Esophagus squamous epithelium (tissue), 4 donors: ENCODE measurements at regions not wholly inside any gene's neighbourhood (a gene's known extent, or its start where the extent isn't known, plus 50 kb on each side); places are given as distances from the start of the nearest gene placed in this dataset.
"Not testable (repeated sequence)": the region's sequence is repeated elsewhere in the genome, so short reads cannot be mapped to it uniquely, and the experiment has no call there.

Experiments
- CTCF ChIP-seq, 6 experiments: fragments of 450-650 bp in 4 of 6; fragments of 200-600 bp in 2 of 6; sonication (generic) in 2 of 6; IDR thresholded peaks; one replicate each; pipeline ENCODE4 v1.5.1; 2016 to 2019; ENCODE audit warnings: antibody characterized with exemption in 6 of 6, mild to moderate bottlenecking in 4 of 6, moderate library complexity in 4 of 6
- POLR2A ChIP-seq, 4 donors: fragments of 450-650 bp; IDR thresholded peaks; one replicate each; pipeline ENCODE4 v1.6.1; 2017; ENCODE audit warnings: antibody characterized with exemption in 4 of 4, mild to moderate bottlenecking in 4 of 4, moderate library complexity in 3 of 4

- TF ChIP-seq CTCF, POLR2A (IDR thresholded peaks at IDR 0.05): not testable (repeated sequence)
Observed at GRCh38 chr5:12574298-12575093, 670.2 kb upstream of the CTNND2 start.
